ENCODE measurements at regions not wholly inside any gene's neighbourhood (a gene's known extent, or its start where the extent isn't known, plus 50 kb on each side); places are given as distances from the start of the nearest gene placed in this dataset.

GRCh38 chr12:90238663-90239271 is 530.1 kb upstream of the ATP2B1 start:
- intact Hi-C loops (cut with DNase I): no loop called here
- TF ChIP-seq POLR2A (IDR thresholded peaks at IDR 0.05): no peak
- TF ChIP-seq, protein P1, sequence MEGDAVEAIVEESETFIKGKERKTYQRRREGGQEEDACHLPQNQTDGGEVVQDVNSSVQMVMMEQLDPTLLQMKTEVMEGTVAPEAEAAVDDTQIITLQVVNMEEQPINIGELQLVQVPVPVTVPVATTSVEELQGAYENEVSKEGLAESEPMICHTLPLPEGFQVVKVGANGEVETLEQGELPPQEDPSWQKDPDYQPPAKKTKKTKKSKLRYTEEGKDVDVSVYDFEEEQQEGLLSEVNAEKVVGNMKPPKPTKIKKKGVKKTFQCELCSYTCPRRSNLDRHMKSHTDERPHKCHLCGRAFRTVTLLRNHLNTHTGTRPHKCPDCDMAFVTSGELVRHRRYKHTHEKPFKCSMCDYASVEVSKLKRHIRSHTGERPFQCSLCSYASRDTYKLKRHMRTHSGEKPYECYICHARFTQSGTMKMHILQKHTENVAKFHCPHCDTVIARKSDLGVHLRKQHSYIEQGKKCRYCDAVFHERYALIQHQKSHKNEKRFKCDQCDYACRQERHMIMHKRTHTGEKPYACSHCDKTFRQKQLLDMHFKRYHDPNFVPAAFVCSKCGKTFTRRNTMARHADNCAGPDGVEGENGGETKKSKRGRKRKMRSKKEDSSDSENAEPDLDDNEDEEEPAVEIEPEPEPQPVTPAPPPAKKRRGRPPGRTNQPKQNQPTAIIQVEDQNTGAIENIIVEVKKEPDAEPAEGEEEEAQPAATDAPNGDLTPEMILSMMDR (IDR thresholded peaks at IDR 0.05): no peak
- H3K36me3 ChIP-seq (replicated peaks in 1 of 2; ENCODE audit: insufficient read depth in 1 of 2, low read depth in 2 of 2): no peaks in the 10 kb centered on the region
- no peak for ATAC-seq
- H3K4me1 ChIP-seq: no peaks in the 10 kb centered on the region
- WGBS, 2 donors: 33 to 41% methylated on average over 2 of the region's 2 CpGs
- H3K27ac ChIP-seq: no peak overlapping the region
- DNase-seq: no peak
- no peaks in the 10 kb centered on the region for H3K27me3 ChIP-seq
- no peaks in the 10 kb centered on the region for H3K9me3 ChIP-seq
- no peak overlapping the region for H3K4me3 ChIP-seq

GRCh38 chr12:90237841-90238240 is 529.2 kb upstream of the ATP2B1 start:
- H3K36me3 ChIP-seq (replicated peaks in 1 of 2; ENCODE audit: insufficient read depth in 1 of 2, low read depth in 2 of 2): no peaks in the 10 kb centered on the region
- WGBS, 2 donors: 67 to 72% methylated on average over 3 of the region's 3 CpGs
- ATAC-seq: no peak
- TF ChIP-seq, protein P1 (IDR thresholded peaks at IDR 0.05): no peak
- no peak for TF ChIP-seq POLR2A (IDR thresholded peaks at IDR 0.05)
- no peaks in the 10 kb centered on the region for H3K4me1 ChIP-seq
- intact Hi-C loops (cut with DNase I): no loop called here
- H3K4me3 ChIP-seq: no peak overlapping the region
- H3K27ac ChIP-seq: no peak overlapping the region
- no peaks in the 10 kb centered on the region for H3K27me3 ChIP-seq
- no peak for DNase-seq
- H3K9me3 ChIP-seq: no peaks in the 10 kb centered on the region

- DNase-seq (no peak), ATAC-seq (no peak)
- no peaks in the 10 kb centered on the region for H3K27me3 ChIP-seq
Observed at GRCh38 chr12:90235642-90236041, 527.0 kb upstream of the ATP2B1 start.

GRCh38 chr12:90234472-90234871 is 525.8 kb upstream of the ATP2B1 start:
- intact Hi-C loops (cut with DNase I): no loop called here
- Histone ChIP-seq H3K4me3 (no peak overlapping the region), H3K36me3 (replicated peaks in 1 of 2; ENCODE audit: insufficient read depth in 1 of 2, low read depth in 2 of 2) (no peaks in the 10 kb centered on the region), H3K27ac (no peak overlapping the region), H3K9me3 (no peaks in the 10 kb centered on the region), H3K4me1 (no peaks in the 10 kb centered on the region), H3K27me3 (no peaks in the 10 kb centered on the region)
- ATAC-seq (no peak), DNase-seq (no peak)
- whole genome bisulfite sequencing, 2 donors: 78 to 88% methylated on average over 2 of the region's 2 CpGs
- TF ChIP-seq, protein P1 (IDR thresholded peaks at IDR 0.05): no peak
- no peak for TF ChIP-seq POLR2A (IDR thresholded peaks at IDR 0.05)

More at GRCh38 chr12:90235642-90236041, 527.0 kb upstream of the ATP2B1 start:
- Histone ChIP-seq H3K4me1 (no peaks in the 10 kb centered on the region), H3K9me3 (no peaks in the 10 kb centered on the region), H3K4me3 (no peak overlapping the region), H3K36me3 (replicated peaks in 1 of 2; ENCODE audit: insufficient read depth in 1 of 2, low read depth in 2 of 2) (no peaks in the 10 kb centered on the region), H3K27ac (no peak overlapping the region)
- 52 to 70% methylated on average over 1 of the region's 1 CpG for WGBS, 2 donors
- intact Hi-C loops (cut with DNase I): no loop called here
- TF ChIP-seq, protein P1 (IDR thresholded peaks at IDR 0.05): no peak
- no peak for TF ChIP-seq POLR2A (IDR thresholded peaks at IDR 0.05)
